HepG2 (cell line): ENCODE measurements at regions not wholly inside any gene's neighbourhood (a gene's known extent, or its start where the extent isn't known, plus 50 kb on each side); places are given as distances from the start of the nearest gene placed in this dataset.

Experiments
- ESRRA ChIP-seq: sonication (generic); formaldehyde crosslinking; IDR thresholded peaks from 2 replicates; pipeline ENCODE4 v1.5.1; 2020; ENCODE audit warnings: mild to moderate bottlenecking, low read depth, missing genetic modification reagents
- ZNF207 ChIP-seq: fragments of 450-650 bp; IDR thresholded peaks from 2 replicates; pipeline ENCODE4 v1.6.1; 2016; ENCODE audit warnings: antibody characterized with exemption, borderline replicate concordance
- ZNF263 ChIP-seq: sonication (generic); formaldehyde crosslinking; IDR thresholded peaks from 2 replicates; pipeline ENCODE4 v1.4.0; 2020; ENCODE audit warnings: missing genetic modification reagents
- ZNF747 ChIP-seq: sonication (generic); formaldehyde crosslinking; IDR thresholded peaks from 2 replicates; pipeline ENCODE4 v1.8.1; 2023; ENCODE audit warnings: missing genetic modification reagents, mild to moderate bottlenecking, borderline replicate concordance
- TF ChIP-seq, protein P1 (sequence below): sonication (generic); formaldehyde crosslinking; IDR thresholded peaks from 2 replicates; pipeline ENCODE4 v1.4.0; 2020; ENCODE audit warnings: missing genetic modification reagents
- TF ChIP-seq, protein P2 (sequence below): conservative IDR thresholded peaks from 2 replicates; pipeline ENCODE4 v1.6.1; 2018; ENCODE audit warnings: missing genetic modification reagents
- TF ChIP-seq, protein P3 (sequence below), 2 experiments: sonication (generic) in 1 of 2; formaldehyde crosslinking in 1 of 2; IDR thresholded peaks; 2 replicates each; pipeline versions ENCODE4 v1.5.1 to v1.6.1; 2011 to 2020; ENCODE audit warnings: borderline replicate concordance in 1 of 2, low read depth in 1 of 2, low read length in 1 of 2, mild to moderate bottlenecking in 1 of 2, missing genetic modification reagents in 1 of 2, moderate library complexity in 1 of 2

GRCh38 chr14:45641541-45641940 lies 388.5 kb upstream of the MIS18BP1 start:
- TF ChIP-seq, protein P1, sequence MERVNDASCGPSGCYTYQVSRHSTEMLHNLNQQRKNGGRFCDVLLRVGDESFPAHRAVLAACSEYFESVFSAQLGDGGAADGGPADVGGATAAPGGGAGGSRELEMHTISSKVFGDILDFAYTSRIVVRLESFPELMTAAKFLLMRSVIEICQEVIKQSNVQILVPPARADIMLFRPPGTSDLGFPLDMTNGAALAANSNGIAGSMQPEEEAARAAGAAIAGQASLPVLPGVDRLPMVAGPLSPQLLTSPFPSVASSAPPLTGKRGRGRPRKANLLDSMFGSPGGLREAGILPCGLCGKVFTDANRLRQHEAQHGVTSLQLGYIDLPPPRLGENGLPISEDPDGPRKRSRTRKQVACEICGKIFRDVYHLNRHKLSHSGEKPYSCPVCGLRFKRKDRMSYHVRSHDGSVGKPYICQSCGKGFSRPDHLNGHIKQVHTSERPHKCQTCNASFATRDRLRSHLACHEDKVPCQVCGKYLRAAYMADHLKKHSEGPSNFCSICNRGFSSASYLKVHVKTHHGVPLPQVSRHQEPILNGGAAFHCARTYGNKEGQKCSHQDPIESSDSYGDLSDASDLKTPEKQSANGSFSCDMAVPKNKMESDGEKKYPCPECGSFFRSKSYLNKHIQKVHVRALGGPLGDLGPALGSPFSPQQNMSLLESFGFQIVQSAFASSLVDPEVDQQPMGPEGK (CRISPR knock-in tag): no peak
- TF ChIP-seq ZNF207: no peak
- TF ChIP-seq, protein P2, sequence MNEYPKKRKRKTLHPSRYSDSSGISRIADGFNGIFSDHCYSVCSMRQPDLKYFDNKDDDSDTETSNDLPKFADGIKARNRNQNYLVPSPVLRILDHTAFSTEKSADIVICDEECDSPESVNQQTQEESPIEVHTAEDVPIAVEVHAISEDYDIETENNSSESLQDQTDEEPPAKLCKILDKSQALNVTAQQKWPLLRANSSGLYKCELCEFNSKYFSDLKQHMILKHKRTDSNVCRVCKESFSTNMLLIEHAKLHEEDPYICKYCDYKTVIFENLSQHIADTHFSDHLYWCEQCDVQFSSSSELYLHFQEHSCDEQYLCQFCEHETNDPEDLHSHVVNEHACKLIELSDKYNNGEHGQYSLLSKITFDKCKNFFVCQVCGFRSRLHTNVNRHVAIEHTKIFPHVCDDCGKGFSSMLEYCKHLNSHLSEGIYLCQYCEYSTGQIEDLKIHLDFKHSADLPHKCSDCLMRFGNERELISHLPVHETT: no peak
- no peak for TF ChIP-seq ZNF747
- TF ChIP-seq, protein P3, sequence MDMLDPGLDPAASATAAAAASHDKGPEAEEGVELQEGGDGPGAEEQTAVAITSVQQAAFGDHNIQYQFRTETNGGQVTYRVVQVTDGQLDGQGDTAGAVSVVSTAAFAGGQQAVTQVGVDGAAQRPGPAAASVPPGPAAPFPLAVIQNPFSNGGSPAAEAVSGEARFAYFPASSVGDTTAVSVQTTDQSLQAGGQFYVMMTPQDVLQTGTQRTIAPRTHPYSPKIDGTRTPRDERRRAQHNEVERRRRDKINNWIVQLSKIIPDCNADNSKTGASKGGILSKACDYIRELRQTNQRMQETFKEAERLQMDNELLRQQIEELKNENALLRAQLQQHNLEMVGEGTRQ (IDR thresholded peaks at IDR 0.05; ENCODE audit: low read depth, low read length): no peak
- TF ChIP-seq, protein P3 (CRISPR knock-in tag; IDR thresholded peaks at IDR 0.05; ENCODE audit: borderline replicate concordance): no peak
- no peak for TF ChIP-seq ESRRA
- no peak for TF ChIP-seq ZNF263 (CRISPR knock-in tag)
